Loucy (cell line): ENCODE measurements at regions not wholly inside any gene's neighbourhood (a gene's known extent, or its start where the extent isn't known, plus 50 kb on each side); places are given as distances from the start of the nearest gene placed in this dataset.

Experiments used
- CTCF ChIP-seq: fragments of 200-600 bp; sonication (generic); conservative IDR thresholded peaks from 2 replicates; pipeline ENCODE4 v1.5.1; 2014; ENCODE audit warnings: mild to moderate bottlenecking, antibody characterized with exemption, low read length
- EZH2phosphoT487 ChIP-seq: fragments of 200-600 bp; IDR thresholded peaks from 2 replicates; pipeline ENCODE4 v1.6.1; 2018; ENCODE audit warnings: antibody characterized with exemption, mild to moderate bottlenecking, moderate library complexity, borderline replicate concordance

- TF ChIP-seq CTCF, result no peak
- no peak for TF ChIP-seq EZH2phosphoT487
Observed at GRCh38 chr10:81021428-81022129, 483.9 kb downstream of the SH2D4B start.
